VCaP (cell line): ENCODE measurements at regions not wholly inside any gene's neighbourhood (a gene's known extent, or its start where the extent isn't known, plus 50 kb on each side); places are given as distances from the start of the nearest gene placed in this dataset.

ENCODE experiments used
- H3K27ac ChIP-seq: fragments of 450-650 bp; 2 replicates; pipeline ENCODE4 v1.5.1; 2017
- TF ChIP-seq, protein P1 (sequence below): fragments of 450-650 bp; conservative IDR thresholded peaks from 2 replicates; pipeline ENCODE4 v1.5.1; 2017; ENCODE audit warnings: mild to moderate bottlenecking, moderate library complexity

DNA sequence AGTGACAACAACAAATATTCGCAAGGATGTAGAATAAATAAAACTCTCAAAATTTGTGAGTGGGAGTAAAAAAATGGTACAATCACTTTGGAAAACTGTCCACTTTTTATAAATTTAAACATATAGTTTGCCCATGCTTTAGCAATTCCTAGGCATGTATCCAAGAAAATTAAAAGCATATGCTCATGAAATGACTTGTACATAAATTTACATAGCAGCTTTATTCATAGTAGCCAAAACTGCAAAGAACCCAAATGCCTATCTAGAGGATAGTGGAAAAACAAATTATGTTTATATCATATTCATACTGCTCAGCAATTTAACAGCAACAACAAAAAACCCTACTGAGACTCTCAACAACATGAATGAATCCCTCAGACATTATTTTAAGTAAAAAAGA lies 363.6 kb upstream of the CCDC54 start:
- TF ChIP-seq, protein P1, sequence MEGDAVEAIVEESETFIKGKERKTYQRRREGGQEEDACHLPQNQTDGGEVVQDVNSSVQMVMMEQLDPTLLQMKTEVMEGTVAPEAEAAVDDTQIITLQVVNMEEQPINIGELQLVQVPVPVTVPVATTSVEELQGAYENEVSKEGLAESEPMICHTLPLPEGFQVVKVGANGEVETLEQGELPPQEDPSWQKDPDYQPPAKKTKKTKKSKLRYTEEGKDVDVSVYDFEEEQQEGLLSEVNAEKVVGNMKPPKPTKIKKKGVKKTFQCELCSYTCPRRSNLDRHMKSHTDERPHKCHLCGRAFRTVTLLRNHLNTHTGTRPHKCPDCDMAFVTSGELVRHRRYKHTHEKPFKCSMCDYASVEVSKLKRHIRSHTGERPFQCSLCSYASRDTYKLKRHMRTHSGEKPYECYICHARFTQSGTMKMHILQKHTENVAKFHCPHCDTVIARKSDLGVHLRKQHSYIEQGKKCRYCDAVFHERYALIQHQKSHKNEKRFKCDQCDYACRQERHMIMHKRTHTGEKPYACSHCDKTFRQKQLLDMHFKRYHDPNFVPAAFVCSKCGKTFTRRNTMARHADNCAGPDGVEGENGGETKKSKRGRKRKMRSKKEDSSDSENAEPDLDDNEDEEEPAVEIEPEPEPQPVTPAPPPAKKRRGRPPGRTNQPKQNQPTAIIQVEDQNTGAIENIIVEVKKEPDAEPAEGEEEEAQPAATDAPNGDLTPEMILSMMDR = no peak
- no peak overlapping the region for H3K27ac ChIP-seq

- peak overlapping the region; percentile 64 for H3K27ac ChIP-seq
- TF ChIP-seq, protein P1 = no peak
Measured at GRCh38 chr3:107024551-107025026, 352.6 kb upstream of the CCDC54 start.

- H3K27ac ChIP-seq = peak overlapping the region; percentile 64; the same call in 1 of the 2 replicates
- TF ChIP-seq, protein P1 = no peak
Measured at GRCh38 chr3:107025961-107026360, 351.3 kb upstream of the CCDC54 start.

DNA sequence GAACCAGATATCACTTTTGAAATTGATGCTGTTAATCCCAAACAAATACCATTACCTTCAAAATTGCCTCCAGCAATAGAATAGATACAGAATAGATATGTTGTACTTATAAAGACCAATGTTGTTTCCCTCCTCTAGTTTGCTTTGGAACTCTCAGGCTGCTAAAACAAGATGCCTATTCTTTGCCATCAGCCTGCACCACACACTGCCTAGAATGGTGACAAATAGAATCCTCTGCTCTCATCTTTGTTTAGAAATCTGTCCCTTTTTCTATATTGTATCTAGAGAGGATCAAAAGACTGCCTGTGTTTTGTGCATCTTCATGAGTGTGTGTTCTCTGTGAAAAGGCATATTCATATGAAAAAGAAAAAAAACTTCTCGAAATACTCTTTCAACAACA lies 349.2 kb upstream of the CCDC54 start:
- TF ChIP-seq, protein P1 = no peak
- H3K27ac ChIP-seq = no peak overlapping the region

DNA sequence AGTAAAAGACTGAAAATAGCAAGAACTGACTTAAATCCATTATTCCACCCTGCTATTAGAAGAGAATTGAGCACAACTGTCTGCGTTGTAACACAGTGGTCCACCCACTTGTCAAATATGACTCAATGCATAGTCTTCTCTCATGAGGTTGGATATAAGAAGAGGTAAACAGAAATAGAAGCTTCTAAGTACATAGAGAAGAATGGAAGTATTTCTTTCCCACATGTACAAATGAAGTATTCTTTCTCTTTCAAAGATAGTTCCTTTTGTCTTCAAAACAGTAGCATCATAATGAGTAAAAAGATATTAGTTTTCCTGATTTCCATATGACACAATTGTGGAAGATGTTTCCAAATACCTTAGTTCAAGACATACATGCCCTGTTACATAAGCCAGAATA lies 348.6 kb upstream of the CCDC54 start:
- TF ChIP-seq, protein P1 = no peak
- H3K27ac ChIP-seq = no peak overlapping the region

GRCh38 chr3:107032111-107032510 lies 345.1 kb upstream of the CCDC54 start:
- H3K27ac ChIP-seq = no peak overlapping the region
- TF ChIP-seq, protein P1 = no peak

DNA sequence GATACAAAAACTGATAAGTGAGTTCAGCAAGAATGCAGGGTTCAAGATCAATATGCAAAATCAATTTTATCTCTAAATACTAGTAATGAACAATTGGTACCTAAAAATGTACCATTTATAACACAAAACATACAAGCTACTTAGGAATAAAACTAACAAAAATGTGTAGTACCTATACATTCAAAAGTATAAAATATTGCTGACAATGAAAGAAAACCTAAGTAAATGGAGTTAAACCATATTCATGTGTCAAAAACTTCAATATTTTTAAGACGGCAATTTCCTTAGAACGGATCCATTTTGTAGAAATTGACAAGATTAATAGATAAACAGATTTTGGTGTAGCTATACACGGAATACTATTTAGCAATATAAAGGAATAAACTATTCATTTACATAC lies 343.1 kb upstream of the CCDC54 start:
- H3K27ac ChIP-seq = no peak overlapping the region
- TF ChIP-seq, protein P1 = no peak
